ENCODE measurements at regions not wholly inside any gene's neighbourhood (a gene's known extent, or its start where the extent isn't known, plus 50 kb on each side); places are given as distances from the start of the nearest gene placed in this dataset.

DNA sequence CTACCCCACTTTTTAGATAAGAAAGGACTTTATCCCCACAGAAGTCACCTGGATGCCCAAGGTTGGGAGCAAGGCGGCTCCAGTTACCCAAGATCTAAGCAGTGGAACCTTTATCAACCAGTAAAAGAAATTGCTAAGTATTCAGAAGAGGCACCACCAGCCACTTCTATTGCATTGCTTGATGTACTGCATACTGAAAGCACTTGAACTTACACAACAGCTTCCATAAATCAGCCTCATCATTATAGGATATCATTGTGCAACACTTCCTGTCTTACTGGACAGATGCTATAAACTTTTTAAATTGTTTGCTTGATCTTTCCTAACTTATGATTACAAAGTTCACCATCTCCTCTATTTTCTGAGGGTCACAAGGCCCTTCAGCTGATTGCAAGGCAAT, 642.7 kb upstream of the CXADR start:
- Histone ChIP-seq H3K27ac (ENCODE audit: low read depth, low read length) (no peak overlapping the region), H3K14ac (ENCODE audit: low read length) (no peak overlapping the region), H3K4me2 (ENCODE audit: low read length) (no peak overlapping the region), H3K4me1 (ENCODE audit: control insufficient read depth in 1 of 2, insufficient read depth in 2 of 2, low read length in 2 of 2) (no peaks in the 10 kb centered on the region), H3K79me2 (ENCODE audit: control insufficient read depth, insufficient read depth, low read length, poor library complexity) (no peaks in the 10 kb centered on the region), H3K79me1 (ENCODE audit: low read length) (no peaks in the 10 kb centered on the region), H3K23ac (ENCODE audit: low read length) (no peak overlapping the region), H3K27me3 (ENCODE audit: insufficient read depth, low read length) (no peaks in the 10 kb centered on the region), H2AK5ac (ENCODE audit: low read length) (no peak overlapping the region), H4K12ac (ENCODE audit: low read depth, low read length) (no peak overlapping the region), H3K36me3 (ENCODE audit: control insufficient read depth in 1 of 2, insufficient read depth in 2 of 2, low read length in 2 of 2) (no peaks in the 10 kb centered on the region), H2BK120ac (ENCODE audit: insufficient read depth, low read length, poor library complexity) (no peak overlapping the region), H3K9me3 (ENCODE audit: insufficient read depth, low read depth, low read length) (no peaks in the 10 kb centered on the region), H2BK12ac (ENCODE audit: low read length) (no peak overlapping the region), H2BK5ac (ENCODE audit: low read depth, low read length, poor library complexity) (no peak overlapping the region), H3K9ac (ENCODE audit: low read length) (no peak overlapping the region), H3K4ac (ENCODE audit: low read depth, low read length) (no peak overlapping the region), H4K91ac (ENCODE audit: low read depth, low read length) (no peak overlapping the region), H2AFZ (ENCODE audit: insufficient read depth, low read length, poor library complexity) (no peak overlapping the region), H3K18ac (ENCODE audit: low read length) (no peak overlapping the region), H4K8ac (ENCODE audit: low read depth, low read length) (no peak overlapping the region), H3K4me3 (ENCODE audit: low read depth, low read length) (no peak overlapping the region)
- WGBS (ENCODE audit: extremely low coverage, insufficient coverage, insufficient read length), result no CpG with 5 or more reads among the region's 1 CpG
- DNase-seq, result no peak

DNA sequence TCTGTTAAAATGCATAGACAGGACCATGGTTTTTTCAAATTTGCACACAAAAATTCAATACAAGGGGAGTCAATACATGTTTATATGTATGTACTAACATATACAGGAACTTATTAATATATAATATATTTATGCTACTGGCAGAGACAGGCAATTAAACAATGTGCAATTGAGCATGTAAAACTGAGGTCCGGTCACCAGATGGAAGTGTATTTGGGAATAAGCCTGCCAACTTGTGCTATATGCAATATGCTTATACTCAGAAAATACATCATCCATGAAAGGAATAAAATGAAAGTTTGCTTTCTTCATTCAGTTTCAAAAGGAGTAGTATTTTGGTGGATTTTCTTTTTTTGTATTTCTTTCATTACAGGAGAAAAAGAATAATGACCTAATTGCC, 640.2 kb upstream of the CXADR start:
- Histone ChIP-seq H3K4ac (ENCODE audit: low read depth, low read length) (no peak overlapping the region), H3K4me1 (ENCODE audit: control insufficient read depth in 1 of 2, insufficient read depth in 2 of 2, low read length in 2 of 2) (no peaks in the 10 kb centered on the region), H2BK5ac (ENCODE audit: low read depth, low read length, poor library complexity) (no peak overlapping the region), H3K27me3 (ENCODE audit: insufficient read depth, low read length) (no peaks in the 10 kb centered on the region), H4K12ac (ENCODE audit: low read depth, low read length) (no peak overlapping the region), H3K18ac (ENCODE audit: low read length) (no peak overlapping the region), H3K79me2 (ENCODE audit: control insufficient read depth, insufficient read depth, low read length, poor library complexity) (no peaks in the 10 kb centered on the region), H3K9me3 (ENCODE audit: insufficient read depth, low read depth, low read length) (no peaks in the 10 kb centered on the region), H3K27ac (ENCODE audit: low read depth, low read length) (no peak overlapping the region), H2AFZ (ENCODE audit: insufficient read depth, low read length, poor library complexity) (no peak overlapping the region), H4K91ac (ENCODE audit: low read depth, low read length) (no peak overlapping the region), H3K36me3 (ENCODE audit: control insufficient read depth in 1 of 2, insufficient read depth in 2 of 2, low read length in 2 of 2) (no peaks in the 10 kb centered on the region), H2AK5ac (ENCODE audit: low read length) (no peak overlapping the region), H3K14ac (ENCODE audit: low read length) (no peak overlapping the region), H2BK120ac (ENCODE audit: insufficient read depth, low read length, poor library complexity) (no peak overlapping the region), H3K4me3 (ENCODE audit: low read depth, low read length) (no peak overlapping the region), H2BK12ac (ENCODE audit: low read length) (no peak overlapping the region), H3K4me2 (ENCODE audit: low read length) (no peak overlapping the region), H3K23ac (ENCODE audit: low read length) (no peak overlapping the region), H3K9ac (ENCODE audit: low read length) (no peak overlapping the region), H4K8ac (ENCODE audit: low read depth, low read length) (no peak overlapping the region), H3K79me1 (ENCODE audit: low read length) (no peaks in the 10 kb centered on the region)
- no CpG with 5 or more reads among the region's 1 CpG for WGBS (ENCODE audit: extremely low coverage, insufficient coverage, insufficient read length)
- DNase-seq, result no peak

DNA sequence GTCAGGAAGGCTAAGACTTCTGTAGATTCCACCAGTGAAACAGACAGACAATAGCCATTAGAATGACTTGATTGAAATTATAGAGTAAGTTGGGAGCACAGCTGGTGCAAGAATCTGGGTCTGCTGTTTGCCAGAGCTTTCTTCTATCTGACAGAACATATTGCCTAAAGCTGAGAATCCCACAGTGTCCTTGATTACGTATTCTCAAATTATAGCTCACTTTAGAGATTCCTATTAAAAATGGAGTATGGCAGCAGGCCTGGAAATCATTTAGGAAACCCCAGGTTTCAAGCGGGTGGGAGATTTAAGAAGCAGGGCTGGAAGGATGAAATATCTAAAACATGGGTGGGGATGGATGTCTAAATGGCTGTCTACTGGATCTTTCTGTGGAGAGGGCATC, 639.7 kb upstream of the CXADR start:
- no peak overlapping the region for H4K91ac ChIP-seq (ENCODE audit: low read depth, low read length)
- H3K23ac ChIP-seq (ENCODE audit: low read length), result no peak overlapping the region
- no peaks in the 10 kb centered on the region for H3K79me1 ChIP-seq (ENCODE audit: low read length)
- H2BK12ac ChIP-seq (ENCODE audit: low read length), result no peak overlapping the region
- no peak overlapping the region for H3K18ac ChIP-seq (ENCODE audit: low read length)
- no peak overlapping the region for H2AFZ ChIP-seq (ENCODE audit: insufficient read depth, low read length, poor library complexity)
- no peaks in the 10 kb centered on the region for H3K27me3 ChIP-seq (ENCODE audit: insufficient read depth, low read length)
- H3K4me3 ChIP-seq (ENCODE audit: low read depth, low read length), result no peak overlapping the region
- H2BK5ac ChIP-seq (ENCODE audit: low read depth, low read length, poor library complexity), result no peak overlapping the region
- H2AK5ac ChIP-seq (ENCODE audit: low read length), result no peak overlapping the region
- H3K9me3 ChIP-seq (ENCODE audit: insufficient read depth, low read depth, low read length), result no peaks in the 10 kb centered on the region
- H3K36me3 ChIP-seq (ENCODE audit: control insufficient read depth in 1 of 2, insufficient read depth in 2 of 2, low read length in 2 of 2), result no peaks in the 10 kb centered on the region
- H3K4me2 ChIP-seq (ENCODE audit: low read length), result no peak overlapping the region
- no peak overlapping the region for H3K4ac ChIP-seq (ENCODE audit: low read depth, low read length)
- no peak overlapping the region for H2BK120ac ChIP-seq (ENCODE audit: insufficient read depth, low read length, poor library complexity)
- no peaks in the 10 kb centered on the region for H3K4me1 ChIP-seq (ENCODE audit: control insufficient read depth in 1 of 2, insufficient read depth in 2 of 2, low read length in 2 of 2)
- H4K12ac ChIP-seq (ENCODE audit: low read depth, low read length), result no peak overlapping the region
- no peaks in the 10 kb centered on the region for H3K79me2 ChIP-seq (ENCODE audit: control insufficient read depth, insufficient read depth, low read length, poor library complexity)
- no peak overlapping the region for H4K8ac ChIP-seq (ENCODE audit: low read depth, low read length)
- no peak overlapping the region for H3K27ac ChIP-seq (ENCODE audit: low read depth, low read length)
- no peak overlapping the region for H3K9ac ChIP-seq (ENCODE audit: low read length)
- WGBS (ENCODE audit: extremely low coverage, insufficient coverage, insufficient read length), result no CpG with 5 or more reads among the region's 2 CpGs
- DNase-seq, result no peak
- no peak overlapping the region for H3K14ac ChIP-seq (ENCODE audit: low read length)

DNA sequence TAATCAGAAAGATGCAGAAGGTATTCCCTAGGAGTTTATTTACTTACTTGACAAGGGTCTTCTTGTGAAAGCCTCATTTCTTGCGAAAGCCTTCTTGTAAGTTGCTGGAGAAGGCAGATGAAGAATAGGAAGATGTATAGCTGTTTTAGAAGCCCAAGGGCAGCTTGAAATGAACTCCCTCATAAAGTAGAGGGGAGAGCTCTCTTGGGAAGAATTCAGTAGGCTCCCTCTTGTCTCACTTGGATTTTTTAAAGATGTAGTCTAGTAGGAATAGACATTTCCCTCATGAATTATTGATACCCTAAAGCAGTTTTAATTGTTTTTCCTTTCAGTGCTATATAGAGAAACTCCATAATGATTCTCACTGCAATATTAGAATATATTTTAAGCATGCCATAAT, 639.2 kb upstream of the CXADR start:
- no peak overlapping the region for H2BK120ac ChIP-seq (ENCODE audit: insufficient read depth, low read length, poor library complexity)
- no peak overlapping the region for H3K9ac ChIP-seq (ENCODE audit: low read length)
- H3K9me3 ChIP-seq (ENCODE audit: insufficient read depth, low read depth, low read length), result no peaks in the 10 kb centered on the region
- no CpG with 5 or more reads among the region's 1 CpG for WGBS (ENCODE audit: extremely low coverage, insufficient coverage, insufficient read length)
- H3K4me2 ChIP-seq (ENCODE audit: low read length), result no peak overlapping the region
- H3K79me2 ChIP-seq (ENCODE audit: control insufficient read depth, insufficient read depth, low read length, poor library complexity), result no peaks in the 10 kb centered on the region
- H2BK12ac ChIP-seq (ENCODE audit: low read length), result no peak overlapping the region
- H3K4me1 ChIP-seq (ENCODE audit: control insufficient read depth in 1 of 2, insufficient read depth in 2 of 2, low read length in 2 of 2), result no peaks in the 10 kb centered on the region
- H4K91ac ChIP-seq (ENCODE audit: low read depth, low read length), result no peak overlapping the region
- no peaks in the 10 kb centered on the region for H3K27me3 ChIP-seq (ENCODE audit: insufficient read depth, low read length)
- no peak overlapping the region for H3K23ac ChIP-seq (ENCODE audit: low read length)
- H3K27ac ChIP-seq (ENCODE audit: low read depth, low read length), result no peak overlapping the region
- H2AK5ac ChIP-seq (ENCODE audit: low read length), result no peak overlapping the region
- no peak overlapping the region for H4K8ac ChIP-seq (ENCODE audit: low read depth, low read length)
- no peak overlapping the region for H2AFZ ChIP-seq (ENCODE audit: insufficient read depth, low read length, poor library complexity)
- DNase-seq, result no peak
- H3K4me3 ChIP-seq (ENCODE audit: low read depth, low read length), result no peak overlapping the region
- no peak overlapping the region for H2BK5ac ChIP-seq (ENCODE audit: low read depth, low read length, poor library complexity)
- H3K4ac ChIP-seq (ENCODE audit: low read depth, low read length), result no peak overlapping the region
- H3K14ac ChIP-seq (ENCODE audit: low read length), result no peak overlapping the region
- H4K12ac ChIP-seq (ENCODE audit: low read depth, low read length), result no peak overlapping the region
- no peaks in the 10 kb centered on the region for H3K36me3 ChIP-seq (ENCODE audit: control insufficient read depth in 1 of 2, insufficient read depth in 2 of 2, low read length in 2 of 2)
- no peaks in the 10 kb centered on the region for H3K79me1 ChIP-seq (ENCODE audit: low read length)
- H3K18ac ChIP-seq (ENCODE audit: low read length), result no peak overlapping the region
